NCI-H1930 (cell line): ENCODE measurements at regions not wholly inside any gene's neighbourhood (a gene's known extent, or its start where the extent isn't known, plus 50 kb on each side); places are given as distances from the start of the nearest gene placed in this dataset.

ENCODE experiments used
- DNase-seq, 2 experiments: peaks; one replicate each; lab custom pipeline; 2025; lab: John Stamatoyannopoulos, UW

DNA sequence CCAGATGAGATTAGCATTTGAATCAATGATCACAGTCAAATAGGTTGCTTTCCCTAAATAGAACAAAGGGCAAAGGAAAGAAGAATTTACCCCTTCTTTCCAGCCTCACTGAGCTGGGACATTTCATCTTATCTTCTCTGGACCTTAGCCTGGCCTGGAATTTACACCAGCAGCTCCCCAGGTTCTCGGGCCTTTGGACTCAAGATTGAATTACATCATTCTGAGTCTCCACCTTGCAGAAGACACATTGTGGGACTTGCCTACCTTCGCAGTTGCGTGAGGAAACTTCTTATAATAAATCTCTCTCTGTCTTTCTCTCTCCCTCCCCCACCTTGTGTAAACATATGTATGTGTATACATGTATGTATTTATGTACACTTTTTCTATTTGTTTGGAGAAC, 732.4 kb downstream of the IPMK start:
- DNase-seq, result no peak

GRCh38 chr10:57513637-57514036, 754.1 kb downstream of the IPMK start:
- no peak for DNase-seq

DNA sequence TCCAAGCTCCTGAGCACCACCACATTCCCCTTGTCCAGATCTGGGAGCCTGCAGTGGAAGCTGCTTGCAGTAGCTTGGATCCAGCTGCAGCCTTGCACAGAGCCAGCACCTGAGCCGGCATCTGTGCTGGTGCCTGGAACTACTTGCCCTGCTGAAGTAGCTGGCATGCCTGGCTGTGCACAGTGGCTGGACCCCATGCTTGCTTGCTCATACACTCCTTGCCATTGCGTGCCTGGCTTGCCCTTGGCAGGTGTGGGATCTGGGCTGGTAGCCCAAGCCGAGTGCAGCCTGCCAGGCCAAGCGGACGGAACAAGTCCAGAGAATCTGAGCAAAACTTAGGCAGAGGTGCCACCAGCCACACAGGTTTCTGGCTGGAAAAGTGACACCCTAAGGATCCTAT, 759.9 kb downstream of the IPMK start:
- no peak for DNase-seq

- DNase-seq, result no peak
Observed at GRCh38 chr10:57506414-57507094, 761.1 kb downstream of the IPMK start.

DNA sequence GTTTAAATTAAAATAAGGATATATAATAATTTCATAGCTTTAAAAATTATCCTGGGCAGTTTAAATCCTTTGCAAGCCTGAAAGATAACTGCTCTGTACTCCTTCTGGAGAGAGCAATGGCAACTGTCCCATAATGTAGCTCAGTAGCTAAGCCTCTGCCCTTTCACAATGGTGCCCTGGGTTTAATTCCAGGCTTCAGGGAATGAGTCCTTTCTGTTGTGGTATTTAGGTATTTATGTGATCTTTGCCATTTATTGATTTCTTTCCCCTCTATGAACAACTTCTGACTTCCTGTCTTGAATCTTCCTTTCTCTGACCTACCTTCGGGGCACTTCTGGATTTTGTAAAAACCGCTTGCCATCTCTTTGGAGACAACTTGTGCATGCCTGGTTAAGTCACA, 773.2 kb downstream of the IPMK start:
- DNase-seq, result no peak

DNA sequence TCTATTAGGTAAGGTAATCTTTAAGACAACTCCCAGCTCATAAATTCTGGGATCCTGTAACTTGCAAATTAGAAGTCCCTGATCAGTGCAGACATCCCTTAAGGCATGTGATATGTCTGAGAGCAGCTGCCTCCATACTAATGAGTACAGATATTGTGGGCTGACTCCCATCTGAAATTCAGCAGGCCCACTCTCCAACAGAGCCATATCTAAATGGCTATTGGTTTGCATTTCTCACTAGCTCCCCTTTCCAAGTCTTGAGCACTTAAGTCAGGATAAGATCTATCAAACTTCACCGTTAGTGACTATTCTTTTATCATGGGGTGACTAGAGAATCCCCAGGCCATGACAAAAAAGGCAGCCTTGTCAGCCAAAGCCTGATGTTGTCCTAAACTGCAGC, 785.4 kb downstream of the IPMK start:
- DNase-seq, result no peak

GRCh38 chr10:57472823-57473619, 794.7 kb downstream of the IPMK start:
- DNase-seq, result no peak

GRCh38 chr10:57468894-57469432, 798.7 kb downstream of the IPMK start:
- no peak for DNase-seq

- no peak for DNase-seq
Observed at GRCh38 chr10:57465155-57465554, 802.5 kb downstream of the IPMK start.

DNA sequence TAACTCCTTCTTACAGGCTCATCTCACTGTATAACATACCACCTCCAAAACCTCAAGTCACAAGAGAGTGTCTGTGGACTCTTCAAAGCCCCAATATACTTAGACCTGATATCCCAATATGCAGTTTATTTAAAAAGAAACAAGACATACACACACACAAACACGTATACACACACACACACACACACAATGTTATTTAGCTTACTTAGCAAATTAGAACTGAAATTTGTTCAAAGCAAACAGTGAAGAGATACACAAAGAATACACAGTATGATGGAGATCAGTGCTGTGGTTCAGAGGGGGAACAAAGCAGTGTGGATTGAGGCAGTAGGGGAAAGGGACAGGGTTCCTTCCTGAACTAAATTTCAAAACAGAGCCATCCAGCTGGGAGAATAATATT, 807.2 kb downstream of the IPMK start:
- DNase-seq, result no peak

DNA sequence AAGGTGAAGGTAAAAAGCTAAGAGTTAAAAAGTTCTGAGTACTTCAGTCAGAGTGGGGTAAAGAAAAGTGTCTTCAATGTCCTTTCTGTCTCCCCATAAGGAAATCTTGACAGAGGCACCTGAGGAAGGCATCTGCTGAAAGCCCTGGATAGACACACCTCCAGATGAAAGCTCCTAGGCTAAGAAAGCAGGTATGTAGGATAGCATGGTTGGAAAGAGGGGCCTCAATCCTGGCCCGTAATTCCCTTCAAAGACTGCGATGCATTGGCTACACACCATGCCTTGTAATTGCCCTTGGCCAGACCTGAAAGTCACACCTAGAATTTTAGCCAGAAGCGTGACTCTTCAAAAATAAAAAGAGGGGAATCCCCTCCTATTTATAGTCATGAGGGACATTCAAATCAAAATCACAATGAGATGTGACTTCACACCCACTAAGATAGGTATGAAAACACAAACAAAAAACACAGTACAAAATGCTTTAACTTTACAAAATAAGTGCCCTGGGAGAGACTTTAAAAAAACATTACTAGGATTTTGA, 809.7 kb downstream of the IPMK start:
- DNase-seq, result no peak

DNA sequence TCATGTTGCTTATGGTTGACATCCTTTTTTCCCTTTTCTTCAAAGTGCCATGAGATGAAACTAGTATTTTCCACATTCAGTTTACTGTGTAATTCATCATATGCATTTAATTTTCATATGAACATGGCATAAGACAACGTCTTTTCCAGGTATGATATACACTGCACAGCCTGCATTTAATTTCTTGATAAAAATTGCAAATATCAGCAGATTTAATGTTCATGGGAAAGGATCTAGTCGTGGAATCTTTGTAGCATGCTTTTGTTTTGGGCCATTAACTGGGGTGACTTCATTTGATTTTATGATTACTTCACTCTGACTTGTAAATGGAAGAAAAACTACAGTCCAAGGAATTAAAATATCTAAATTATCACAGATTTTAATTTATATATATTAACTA, 837.3 kb downstream of the IPMK start:
- no peak for DNase-seq

DNA sequence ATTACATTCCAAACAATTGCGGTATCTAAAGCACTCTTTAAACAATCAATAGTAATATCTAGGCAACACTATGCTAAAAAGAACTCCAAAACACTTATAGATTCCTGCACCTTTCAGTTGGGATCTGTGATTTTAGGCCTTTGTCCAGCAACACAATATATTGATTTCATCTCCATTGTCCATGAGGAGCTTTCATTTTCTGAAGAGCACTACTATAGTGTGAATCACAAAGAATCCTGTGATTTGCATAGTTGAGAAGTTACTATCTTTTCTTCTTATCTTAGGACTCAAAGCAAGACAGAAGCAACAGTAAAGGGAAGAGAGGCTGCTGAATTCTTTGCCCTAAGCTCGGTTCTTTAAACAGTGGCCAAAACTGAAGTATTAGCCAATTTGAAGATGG, 846.8 kb downstream of the IPMK start:
- DNase-seq, result no peak

- DNase-seq, result no peak
Observed at GRCh38 chr10:57418476-57418875, 849.2 kb downstream of the IPMK start.

DNA sequence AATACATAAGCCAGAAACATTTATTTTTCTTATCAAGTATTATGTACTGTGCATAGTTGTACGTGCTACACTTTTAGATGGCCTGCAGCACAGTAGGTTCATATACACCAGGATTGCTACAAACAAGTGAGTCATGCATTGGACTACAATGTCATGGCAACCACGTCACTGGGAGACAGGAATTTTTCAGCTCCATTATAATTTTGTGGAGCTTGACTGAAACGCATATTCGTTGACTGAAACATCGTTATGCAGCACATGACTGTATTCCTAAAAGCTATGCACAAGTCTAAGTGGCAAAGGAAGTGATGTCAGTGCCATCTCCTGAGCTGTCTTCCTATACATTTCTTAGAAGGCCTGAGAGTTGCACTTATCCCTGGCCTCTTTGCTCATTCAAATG, 871.8 kb downstream of the IPMK start:
- no peak for DNase-seq

- DNase-seq, result no peak
Observed at GRCh38 chr10:57367412-57367811, 900.3 kb downstream of the IPMK start.

DNA sequence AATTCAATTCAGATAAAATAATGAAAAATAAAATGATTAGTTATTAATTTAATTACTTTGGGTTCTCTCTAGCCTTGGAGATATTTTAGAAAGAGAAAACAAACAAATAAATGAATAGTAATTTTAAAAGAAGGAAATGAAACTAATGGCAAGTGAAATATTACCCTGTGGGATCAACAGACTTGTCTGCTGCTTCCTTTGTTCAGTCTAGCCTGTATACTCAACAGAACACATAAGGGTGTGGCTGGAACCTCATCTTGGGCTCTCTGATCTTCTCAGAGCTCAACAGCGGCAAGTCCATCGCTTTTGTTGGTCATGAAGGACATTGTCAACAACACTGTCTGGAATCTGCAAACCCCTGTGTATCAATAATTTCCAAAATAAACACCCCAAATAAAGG, 904.9 kb downstream of the IPMK start:
- DNase-seq, result peak in 1 of 2 experiments; percentile 0

DNA sequence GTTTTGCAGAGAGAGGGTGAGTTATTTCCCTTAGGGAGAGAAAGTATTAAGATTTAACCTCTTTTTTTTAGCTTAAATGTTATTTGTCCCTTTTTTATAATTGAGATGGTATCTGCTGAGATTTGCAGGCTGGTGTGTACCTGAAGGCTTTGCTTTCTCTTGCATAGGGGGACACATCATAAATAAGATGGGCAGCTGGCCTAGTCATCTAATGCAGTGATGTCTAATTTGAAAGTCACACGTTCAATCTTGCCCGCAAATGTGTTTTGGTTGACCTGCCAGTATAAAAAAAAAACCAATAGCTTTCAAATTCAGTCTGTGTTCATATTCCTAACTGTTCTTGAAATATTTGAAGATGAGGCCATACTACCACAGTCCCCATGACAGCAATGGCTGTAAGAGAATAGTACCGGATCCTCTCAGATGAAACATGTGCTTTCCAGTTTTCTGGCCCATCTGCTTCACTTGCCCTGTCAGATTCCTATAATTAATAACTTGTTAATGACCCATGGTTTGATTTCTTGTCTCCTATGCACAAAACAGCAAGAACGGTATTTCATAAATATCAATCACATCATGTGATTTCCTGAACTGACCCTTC, 914.2 kb downstream of the IPMK start:
- no peak for DNase-seq

GRCh38 chr10:57351076-57351475, 916.6 kb downstream of the IPMK start:
- no peak for DNase-seq

DNA sequence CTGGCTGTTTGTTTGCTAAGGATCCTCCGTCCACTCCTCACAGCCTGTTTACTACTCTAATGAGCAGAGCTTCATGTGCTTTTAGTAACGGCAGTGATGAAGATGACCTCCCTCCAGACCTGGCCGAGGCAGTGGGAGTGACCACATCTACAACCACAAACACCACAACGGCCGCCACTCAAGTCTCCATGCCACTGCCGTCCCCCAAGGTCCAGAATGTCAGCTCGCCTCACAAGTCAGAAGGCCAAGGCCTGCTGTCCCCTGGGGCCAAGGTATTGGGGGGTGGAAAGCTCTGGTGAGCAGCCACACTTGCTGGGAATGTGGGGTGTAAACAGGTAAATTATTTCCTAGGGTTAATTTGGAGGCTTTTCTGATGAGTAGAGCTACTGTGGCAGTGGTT, 926.4 kb downstream of the IPMK start:
- DNase-seq, result no peak

GRCh38 chr10:57338823-57339558, 928.7 kb downstream of the IPMK start:
- peak; percentile 0 to 2 for DNase-seq

- DNase-seq, result no peak
Observed at GRCh38 chr10:57336865-57337264, 930.8 kb downstream of the IPMK start.
